ENCODE measurements at regions not wholly inside any gene's neighbourhood (a gene's known extent, or its start where the extent isn't known, plus 50 kb on each side); places are given as distances from the start of the nearest gene placed in this dataset.
"Not testable (repeated sequence)": the region's sequence is repeated elsewhere in the genome, so short reads cannot be mapped to it uniquely, and the experiment has no call there.

DNA sequence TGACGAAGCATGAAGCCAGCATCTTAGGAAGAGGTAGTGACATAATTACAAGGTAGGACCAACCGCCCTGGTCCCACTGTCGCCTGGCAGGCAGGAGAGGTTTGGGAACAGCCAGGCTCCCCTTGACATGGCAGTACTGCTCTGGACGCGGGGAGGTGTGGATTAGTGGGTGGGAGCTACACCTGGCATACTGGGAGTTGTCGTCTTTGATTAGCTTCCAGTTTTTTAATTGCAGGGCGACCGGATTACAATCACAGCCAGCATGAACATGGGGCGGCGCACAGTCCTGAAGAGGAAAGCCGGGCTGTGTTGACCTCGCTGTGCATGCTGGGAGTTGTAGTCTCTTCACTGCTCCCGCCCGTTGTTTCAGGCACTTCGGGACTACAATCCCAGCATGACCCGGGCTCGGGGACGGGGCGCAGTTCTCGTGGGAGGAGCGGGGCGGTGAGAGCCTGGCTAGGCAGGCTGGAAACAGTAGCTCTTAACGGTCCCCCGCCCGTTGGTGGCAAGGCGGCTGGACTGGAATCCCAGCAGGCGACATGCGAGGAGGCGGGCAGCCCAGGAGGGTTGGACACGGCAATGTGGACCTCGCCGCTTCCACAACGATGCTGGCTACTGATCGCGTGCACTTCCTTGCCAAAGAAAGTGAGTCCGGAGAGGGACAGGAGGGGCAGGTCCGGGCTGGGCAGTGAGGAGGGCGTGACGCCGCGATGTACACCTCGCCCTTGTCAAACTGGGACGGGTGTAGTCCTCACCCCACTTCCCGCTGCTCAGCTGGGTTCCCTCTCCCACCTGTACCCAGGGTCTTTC lies 98.0 kb upstream of the ZNF722 start:
- Mint-ChIP-seq H3K36me3 (ENCODE audit: low read depth) (peaks cover 2% of the 10 kb centered on the region), H3K27ac (peak overlapping the region; percentile 95), H3K4me1 (peaks cover 2% of the 10 kb centered on the region), H3K27me3 (no peaks in the 10 kb centered on the region), H3K4me3 (peak overlapping the region; percentile 96), H3K9me3 (peaks cover 19% of the 10 kb centered on the region)
- ChIA-PET POLR2A (interaction anchor here (0.7 to 2.5 kb wide), 2 partner anchors 25 to 894 kb away, joined by 3 to 19 read pairs; partner anchors contain the start of gene ZNF138), CTCF (no interaction called here)
- ATAC-seq (ENCODE audit: low read depth) = peak; percentile 92
- peak; percentile 61 for DNase-seq
- TF ChIP-seq, protein P1, sequence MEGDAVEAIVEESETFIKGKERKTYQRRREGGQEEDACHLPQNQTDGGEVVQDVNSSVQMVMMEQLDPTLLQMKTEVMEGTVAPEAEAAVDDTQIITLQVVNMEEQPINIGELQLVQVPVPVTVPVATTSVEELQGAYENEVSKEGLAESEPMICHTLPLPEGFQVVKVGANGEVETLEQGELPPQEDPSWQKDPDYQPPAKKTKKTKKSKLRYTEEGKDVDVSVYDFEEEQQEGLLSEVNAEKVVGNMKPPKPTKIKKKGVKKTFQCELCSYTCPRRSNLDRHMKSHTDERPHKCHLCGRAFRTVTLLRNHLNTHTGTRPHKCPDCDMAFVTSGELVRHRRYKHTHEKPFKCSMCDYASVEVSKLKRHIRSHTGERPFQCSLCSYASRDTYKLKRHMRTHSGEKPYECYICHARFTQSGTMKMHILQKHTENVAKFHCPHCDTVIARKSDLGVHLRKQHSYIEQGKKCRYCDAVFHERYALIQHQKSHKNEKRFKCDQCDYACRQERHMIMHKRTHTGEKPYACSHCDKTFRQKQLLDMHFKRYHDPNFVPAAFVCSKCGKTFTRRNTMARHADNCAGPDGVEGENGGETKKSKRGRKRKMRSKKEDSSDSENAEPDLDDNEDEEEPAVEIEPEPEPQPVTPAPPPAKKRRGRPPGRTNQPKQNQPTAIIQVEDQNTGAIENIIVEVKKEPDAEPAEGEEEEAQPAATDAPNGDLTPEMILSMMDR (IDR thresholded peaks at IDR 0.05) = no peak
- intact Hi-C loops (cut with micrococcal nuclease) = loop anchor here (1.0 to 10.0 kb wide), 5 partner anchors 26 to 1003 kb away; partner anchors contain the start of gene ZNF273

GRCh38 chr7:63901204-63901506 lies 97.5 kb upstream of the ZNF722 start:
- DNase-seq; ATAC-seq (ENCODE audit: low read depth); H3K27ac Mint-ChIP-seq; CTCF ChIA-PET; H3K27me3 Mint-ChIP-seq; H3K4me1 Mint-ChIP-seq; H3K36me3 Mint-ChIP-seq (ENCODE audit: low read depth): not testable (repeated sequence)
- H3K9me3 Mint-ChIP-seq = peaks cover 16% of the 10 kb centered on the region
- H3K4me3 Mint-ChIP-seq = peak overlapping the region; percentile 96
- POLR2A ChIA-PET = interaction anchor here (2.5 kb wide), 1 partner anchor 25 kb away, joined by 19 read pairs; no protein-coding TSS in a partner anchor
- intact Hi-C loops (cut with micrococcal nuclease) = loop anchor here (2.0 to 10.0 kb wide), 2 partner anchors 64 to 406 kb away; no protein-coding TSS in a partner anchor

DNA sequence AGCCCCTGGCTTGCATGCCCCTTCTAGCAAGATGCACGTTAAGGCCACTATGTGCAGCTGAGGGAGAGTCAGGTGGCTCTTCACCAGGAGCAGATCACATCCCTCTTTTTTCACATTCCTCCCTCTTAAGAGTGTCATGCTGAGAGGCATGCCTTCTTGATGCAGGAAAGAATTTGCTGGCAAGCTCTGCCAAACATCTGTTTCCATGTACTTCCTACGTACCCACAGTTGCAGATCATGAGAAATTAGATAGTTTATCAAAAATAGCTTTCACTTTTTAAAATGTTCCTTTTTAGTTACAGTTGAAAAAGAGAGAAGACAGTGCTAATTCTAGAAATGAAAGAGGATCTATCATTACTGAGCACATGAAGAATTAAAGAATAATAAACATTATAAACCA lies 79.7 kb upstream of the ZNF722 start:
- Mint-ChIP-seq H3K27ac (no peak overlapping the region), H3K4me3 (no peak overlapping the region), H3K36me3 (ENCODE audit: low read depth) (no peaks in the 10 kb centered on the region), H3K27me3 (no peaks in the 10 kb centered on the region), H3K4me1 (no peaks in the 10 kb centered on the region), H3K9me3 (peaks cover 16% of the 10 kb centered on the region)
- ChIA-PET POLR2A (no interaction called here), CTCF (no interaction called here)
- ATAC-seq (ENCODE audit: low read depth) (no peak), DNase-seq (no peak)
- intact Hi-C loops (cut with micrococcal nuclease) = no loop called here
- TF ChIP-seq, protein P1 (IDR thresholded peaks at IDR 0.05) = no peak

- intact Hi-C loops (cut with micrococcal nuclease) = loop anchor here (5.0 to 10.0 kb wide), 3 partner anchors 867 to 1947 kb away; partner anchors contain the start of genes VKORC1L1 and ZNF138
- peaks cover 5% of the 10 kb centered on the region for H3K36me3 Mint-ChIP-seq (ENCODE audit: low read depth)
- peaks cover 10% of the 10 kb centered on the region for H3K9me3 Mint-ChIP-seq
- ChIA-PET POLR2A (interaction anchor here (0.6 to 2.0 kb wide), 10 partner anchors 24 to 1449 kb away, joined by 4 to 19 read pairs (median 5); partner anchors contain the start of genes ZNF107, ZNF273, ZNF680 and ZNF736), CTCF (no interaction called here)
- TF ChIP-seq, protein P1 (IDR thresholded peaks at IDR 0.05) = no peak
- peaks cover 4% of the 10 kb centered on the region for H3K4me1 Mint-ChIP-seq
- no peak for DNase-seq
- H3K27me3 Mint-ChIP-seq = no peaks in the 10 kb centered on the region
- peak overlapping the region; percentile 90 for H3K4me3 Mint-ChIP-seq
- ATAC-seq (ENCODE audit: low read depth) = no peak
- peak overlapping the region; percentile 93 for H3K27ac Mint-ChIP-seq
Measured at GRCh38 chr7:63925262-63925625, 73.4 kb upstream of the ZNF722 start.

DNA sequence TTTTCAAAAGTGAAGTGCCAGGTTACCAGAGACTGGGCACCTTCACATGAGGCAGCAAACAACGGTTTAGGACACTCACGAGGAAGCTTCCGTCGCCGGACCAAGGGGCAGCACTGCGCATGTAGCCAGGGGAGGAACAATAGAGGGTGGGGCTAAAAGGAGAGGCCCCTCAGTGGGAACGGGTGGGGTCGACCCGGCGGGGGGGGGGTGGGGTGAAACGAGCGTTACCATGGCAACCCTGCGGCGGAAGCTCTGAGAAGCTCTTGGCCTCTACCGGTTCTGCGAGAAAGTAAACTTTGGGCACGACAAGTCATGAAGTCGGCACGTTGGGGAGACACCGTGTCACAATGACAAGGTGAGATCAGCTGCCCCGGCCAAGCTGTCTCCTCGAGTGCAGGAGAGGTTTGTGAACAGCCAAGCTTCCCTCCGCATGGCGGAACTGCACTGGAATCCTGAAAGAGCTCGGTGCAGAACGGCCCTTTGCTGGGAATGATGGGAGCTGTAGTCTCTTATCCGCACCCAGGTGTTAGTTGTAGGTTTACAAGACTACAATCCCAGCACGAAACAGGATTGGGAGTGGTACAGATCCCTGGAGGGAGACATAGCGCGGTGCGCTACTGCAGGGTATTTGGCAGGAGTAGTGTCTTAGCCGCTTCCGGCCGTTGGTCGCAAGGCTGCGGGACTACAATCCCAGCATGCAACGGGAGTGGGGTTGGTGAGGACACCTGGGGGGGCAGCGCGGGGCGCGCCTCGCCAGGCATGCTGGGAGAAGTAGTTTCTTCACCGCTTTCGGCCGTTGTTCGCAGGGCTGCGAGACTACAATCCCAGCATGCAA lies 72.8 kb upstream of the ZNF722 start:
- Mint-ChIP-seq H3K36me3 (ENCODE audit: low read depth) (peaks cover 5% of the 10 kb centered on the region), H3K27ac (peak overlapping the region; percentile 93), H3K4me3 (peak overlapping the region; percentile 90), H3K27me3 (no peaks in the 10 kb centered on the region), H3K9me3 (peaks cover 10% of the 10 kb centered on the region), H3K4me1 (peaks cover 4% of the 10 kb centered on the region)
- intact Hi-C loops (cut with micrococcal nuclease) = loop anchor here (1.0 to 10.0 kb wide), 8 partner anchors 26 to 1946 kb away; partner anchors contain the start of genes ERV3-1, VKORC1L1, ZNF107 and ZNF138
- DNase-seq (peak; percentile 63), ATAC-seq (ENCODE audit: low read depth) (peak; percentile 89)
- POLR2A ChIA-PET = interaction anchor here (0.6 to 2.0 kb wide), 13 partner anchors 19 to 1448 kb away, joined by 3 to 19 read pairs (median 5); partner anchors contain the start of genes ZNF107, ZNF273, ZNF680 and ZNF736
- TF ChIP-seq, protein P1 (IDR thresholded peaks at IDR 0.05) = no peak
- CTCF ChIA-PET = no interaction called here
